Activated CD4-positive, CD25-positive, alpha-beta regulatory T cell treated with anti-CD3 and anti-CD28 coated beads, Interleukin-2, amount 50 U/mL, for 72 hours (primary cell): ENCODE measurements at regions not wholly inside any gene's neighbourhood (a gene's known extent, or its start where the extent isn't known, plus 50 kb on each side); places are given as distances from the start of the nearest gene placed in this dataset.
A peak's percentile ranks its signal among the peaks of the same experiment; 100 is the strongest.

Source experiments
- DNase-seq: peaks from one replicate; pipeline ENCODE4 v3.0.0; 2021

DNA sequence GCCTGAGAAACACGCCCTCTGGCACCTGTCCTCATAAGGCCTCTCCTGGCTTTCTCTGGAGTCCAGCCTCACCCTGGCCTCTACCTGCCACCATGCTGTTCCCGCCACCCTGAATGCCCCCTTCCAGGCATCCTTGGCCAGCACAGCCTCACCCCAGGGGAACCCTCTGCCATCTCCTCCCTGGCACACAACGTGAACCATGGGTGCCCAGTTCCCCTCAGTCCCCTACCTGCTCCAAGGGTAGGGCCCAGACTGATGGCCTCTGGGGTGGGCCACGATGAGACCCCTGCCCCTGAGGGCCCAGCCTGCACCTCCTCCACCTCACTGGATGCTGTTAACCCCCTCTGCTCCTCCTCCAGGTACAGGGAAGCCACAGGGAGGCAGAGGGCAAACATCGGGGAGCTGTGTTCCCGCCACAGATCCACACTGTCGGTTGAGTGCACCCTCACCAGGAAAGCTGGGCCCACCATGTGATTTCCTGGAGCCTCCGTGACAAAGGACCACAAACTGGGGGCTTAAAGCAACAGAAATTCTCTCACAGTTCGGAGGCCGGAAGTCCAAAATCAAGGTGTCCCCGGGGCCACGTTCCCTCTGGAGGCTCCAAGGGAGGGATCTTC lies 169.6 kb downstream of the BRD1 start:
- DNase-seq = no peak

DNA sequence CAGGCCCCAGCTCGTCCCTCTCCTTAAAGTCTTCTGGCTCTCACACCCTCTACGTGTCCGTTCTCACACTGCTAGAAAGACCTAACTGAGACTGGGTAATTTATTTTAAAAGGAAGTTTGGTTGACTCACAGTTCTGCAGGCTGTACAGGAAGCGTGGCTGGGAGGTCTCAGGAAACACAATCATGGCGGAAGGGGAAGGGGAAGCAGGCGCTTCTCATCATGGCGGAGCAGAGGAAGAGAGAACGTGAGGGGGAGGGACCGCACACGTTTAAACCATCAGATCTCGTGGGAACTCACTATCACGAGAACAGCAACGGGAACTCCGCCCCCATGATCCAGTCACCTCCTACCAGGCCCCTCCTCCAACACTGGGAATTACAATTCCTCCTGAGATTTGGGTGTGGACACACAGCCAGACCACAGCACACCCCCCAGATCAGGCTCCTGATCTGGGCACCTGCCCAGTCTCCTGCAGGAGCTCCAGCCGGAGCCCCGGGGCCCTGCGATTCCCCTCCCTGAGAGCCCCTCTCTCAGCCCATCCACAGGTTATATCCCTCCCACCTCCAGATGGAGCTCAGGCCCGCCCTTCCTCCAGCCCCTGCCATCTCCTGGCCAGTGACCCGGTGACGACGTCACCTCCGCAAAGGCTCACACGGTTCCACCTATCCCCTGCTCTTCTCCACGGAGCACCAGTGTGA lies 170.2 kb downstream of the BRD1 start:
- peak; percentile 81 for DNase-seq

DNA sequence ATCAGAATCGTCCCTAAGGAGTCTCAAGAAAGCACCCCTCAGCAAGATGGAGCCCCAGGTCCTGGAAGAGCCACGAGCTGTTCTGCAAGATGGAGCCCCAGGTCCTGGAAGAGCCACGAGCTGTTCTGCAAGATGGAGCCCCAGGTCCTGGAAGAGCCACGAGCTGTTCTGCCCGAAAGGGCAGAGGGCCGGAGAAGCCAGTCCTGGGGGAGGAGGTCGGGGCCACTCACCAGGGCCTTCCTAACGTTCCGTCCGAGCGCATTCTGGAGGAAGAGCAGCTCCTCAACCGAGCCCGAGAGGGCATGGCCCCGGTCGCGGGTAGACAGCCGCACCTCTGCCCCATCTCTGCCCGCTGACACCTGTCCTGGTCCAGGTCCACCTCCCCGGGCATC lies 170.8 kb downstream of the BRD1 start:
- peak; percentile 53 for DNase-seq

DNA sequence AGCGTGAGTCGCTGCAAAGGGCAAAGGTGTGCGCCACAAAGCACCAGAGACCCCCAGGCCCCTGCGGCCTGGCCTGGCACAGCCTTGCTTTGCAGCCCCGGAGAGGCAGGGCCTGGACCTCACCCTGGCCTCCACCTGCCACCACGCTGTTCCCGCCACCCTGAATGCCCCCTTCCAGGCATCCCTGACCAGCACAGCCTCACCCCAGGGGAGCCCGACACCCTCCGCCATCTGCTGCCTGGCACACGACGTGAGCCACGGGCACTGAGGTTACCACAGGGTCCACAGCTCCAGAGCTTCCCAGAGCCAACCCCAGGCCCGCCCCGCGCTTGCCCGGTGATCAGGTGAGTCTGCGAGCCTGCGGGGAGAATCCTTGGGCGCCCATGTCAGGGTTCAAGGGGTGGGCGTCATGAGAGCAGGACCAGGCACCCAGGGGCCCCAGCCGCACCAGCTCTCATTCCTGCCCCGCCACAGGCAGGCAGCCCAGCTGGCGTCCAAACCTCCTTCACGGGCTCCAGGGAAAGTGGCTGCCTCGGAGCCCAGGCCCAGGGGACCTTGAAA lies 171.3 kb downstream of the BRD1 start:
- no peak for DNase-seq

DNA sequence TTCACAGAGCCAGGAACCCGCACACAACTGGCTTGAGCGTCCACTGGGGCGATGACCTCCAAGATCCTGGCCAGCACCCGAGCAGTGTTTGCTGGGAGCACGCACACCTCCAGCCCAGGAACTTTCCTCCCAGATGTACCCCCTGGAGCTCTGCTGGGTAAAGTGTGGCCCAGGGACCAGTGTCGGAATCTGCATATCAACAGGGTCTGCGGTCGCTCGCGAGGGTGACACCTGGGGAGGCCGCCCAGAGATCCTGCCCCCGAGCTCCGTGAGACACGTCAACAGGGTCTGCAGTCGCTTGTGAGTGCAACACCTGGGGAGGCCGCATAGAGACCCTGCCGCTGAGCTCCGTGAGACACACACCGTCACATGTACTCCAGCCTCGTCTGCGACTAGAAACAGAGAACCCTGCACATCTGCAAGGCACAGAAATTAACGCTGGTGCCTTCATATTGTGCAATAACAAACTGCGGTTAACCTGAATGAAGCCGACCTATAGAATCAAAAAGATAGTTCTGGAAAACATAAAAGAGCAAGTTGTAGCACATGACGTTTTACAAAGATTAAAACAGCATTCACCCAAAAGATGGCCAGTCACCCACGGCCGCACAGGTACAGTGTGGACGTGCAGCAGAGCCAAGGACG lies 172.4 kb downstream of the BRD1 start:
- DNase-seq = no peak

DNA sequence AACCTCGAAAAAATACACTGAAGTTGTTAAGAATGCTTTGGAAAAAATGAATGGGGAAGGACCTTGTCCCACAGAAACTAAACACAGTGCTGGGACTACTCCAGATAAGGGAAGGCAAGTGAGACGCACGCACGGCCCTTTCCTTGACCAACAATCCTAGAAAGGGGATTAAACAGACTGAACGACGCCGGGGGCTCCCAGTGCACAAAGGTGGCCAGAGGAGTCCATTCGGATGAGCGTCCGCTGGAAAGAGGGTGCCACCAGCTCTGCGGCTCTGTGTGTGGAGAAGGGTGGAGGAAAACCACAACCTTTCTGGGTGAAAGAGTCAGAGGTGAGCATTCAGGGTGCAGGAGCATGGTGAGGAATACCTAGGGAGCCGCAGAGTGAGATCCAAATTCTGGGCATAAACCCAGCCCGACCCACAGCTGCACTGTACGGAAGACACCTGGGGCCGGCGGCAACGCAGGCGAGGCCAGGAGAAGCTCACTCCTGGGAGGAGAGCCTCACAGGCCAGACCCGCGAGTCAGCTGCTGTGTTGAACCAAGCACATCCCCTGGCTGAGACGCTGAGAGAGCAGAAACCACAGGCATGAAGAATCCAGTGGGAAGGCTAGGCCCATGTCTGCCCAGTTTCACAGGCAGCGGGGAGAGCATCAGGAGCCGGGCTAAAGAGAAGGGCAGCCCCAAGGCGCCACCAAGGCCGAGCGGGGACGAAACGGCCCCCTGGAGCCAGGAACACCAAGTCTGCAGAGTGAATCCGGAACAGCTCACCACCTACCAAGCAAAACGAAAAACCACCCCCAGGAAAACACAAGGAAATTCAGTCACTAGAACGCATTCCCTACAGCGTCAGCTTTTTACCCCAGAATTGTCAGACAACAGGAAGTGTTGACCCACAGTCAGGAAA lies 177.1 kb downstream of the BRD1 start:
- DNase-seq = no peak

DNA sequence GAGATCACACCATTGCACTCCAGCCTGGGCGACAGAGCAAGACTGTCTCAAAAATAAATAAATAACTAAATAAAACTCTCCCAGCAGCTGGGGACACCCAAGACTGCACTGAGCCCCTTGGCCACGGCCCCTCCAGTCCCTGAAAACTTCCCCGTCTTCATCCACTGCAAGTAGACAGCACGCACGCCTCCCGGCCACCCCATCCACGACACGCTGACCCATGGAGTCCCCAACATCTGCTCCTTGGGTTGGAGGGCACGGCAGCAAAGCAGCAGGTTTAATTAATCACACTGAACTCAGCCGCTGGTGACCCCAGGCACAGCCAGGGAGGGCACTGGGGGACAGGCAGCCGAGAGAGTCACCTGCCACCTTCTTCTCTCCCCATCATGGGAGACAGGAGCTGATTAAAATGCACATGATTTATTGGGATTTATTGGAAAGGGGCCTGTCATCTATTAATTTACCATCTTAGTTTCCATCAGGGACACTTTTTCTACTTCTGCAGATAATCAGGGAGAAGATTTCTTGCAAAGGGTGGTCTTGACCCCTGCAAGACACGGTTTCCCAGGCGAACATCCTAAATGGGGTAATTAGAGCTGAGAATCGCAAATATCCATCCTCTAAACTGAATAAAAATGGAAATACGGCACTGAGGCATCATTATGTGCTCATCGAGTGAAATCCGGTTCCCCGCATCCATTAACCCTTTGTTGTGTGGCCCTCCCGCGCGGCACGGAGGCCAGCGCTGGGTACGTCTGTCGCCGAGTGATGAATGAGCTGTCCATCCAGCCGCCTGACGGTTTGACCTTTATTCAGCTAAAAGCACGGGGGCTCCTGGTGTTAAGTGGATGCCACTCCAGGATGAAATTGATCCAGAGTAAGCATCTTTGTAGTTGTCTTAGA lies 178.3 kb downstream of the BRD1 start:
- DNase-seq = no peak

DNA sequence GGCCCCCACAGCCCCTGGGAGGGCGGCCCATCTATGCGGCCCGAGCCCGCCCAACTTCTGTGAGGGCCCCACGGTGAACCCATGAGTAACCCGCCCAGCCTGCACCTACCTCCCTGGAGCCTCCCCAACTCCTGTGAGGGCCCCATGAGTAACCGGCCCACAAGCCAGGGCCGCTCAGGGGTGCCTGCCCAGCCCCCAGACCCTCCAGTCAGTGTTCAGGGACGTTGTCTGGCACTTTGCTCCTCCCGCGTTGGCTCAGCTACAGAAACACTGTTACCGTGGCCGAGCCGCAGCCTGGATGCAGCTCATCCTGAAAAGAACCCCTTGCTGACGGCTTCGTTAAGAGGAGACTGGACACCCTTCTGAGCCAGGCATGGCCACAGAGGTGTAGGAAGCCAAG lies 179.6 kb downstream of the BRD1 start:
- DNase-seq = no peak

DNA sequence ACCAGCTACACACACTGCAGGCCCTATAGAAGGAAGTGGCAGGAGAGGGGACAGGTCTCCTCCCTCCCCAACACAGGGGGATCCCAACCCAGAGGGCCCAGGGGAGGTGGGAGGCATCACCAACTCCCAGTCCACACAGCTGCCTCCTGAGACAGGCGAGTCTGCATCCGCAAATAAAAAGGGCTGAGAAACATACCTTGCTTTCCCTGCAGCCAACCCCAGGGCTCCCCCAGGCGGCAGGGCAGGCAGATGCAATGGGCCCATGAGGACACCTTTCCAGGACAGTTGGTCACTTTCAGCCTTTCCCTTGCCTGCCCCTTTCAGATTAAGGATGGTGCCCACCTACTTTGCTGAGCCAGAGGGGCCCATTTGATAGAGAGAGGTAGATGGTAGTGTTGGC lies 180.0 kb downstream of the BRD1 start:
- no peak for DNase-seq

DNA sequence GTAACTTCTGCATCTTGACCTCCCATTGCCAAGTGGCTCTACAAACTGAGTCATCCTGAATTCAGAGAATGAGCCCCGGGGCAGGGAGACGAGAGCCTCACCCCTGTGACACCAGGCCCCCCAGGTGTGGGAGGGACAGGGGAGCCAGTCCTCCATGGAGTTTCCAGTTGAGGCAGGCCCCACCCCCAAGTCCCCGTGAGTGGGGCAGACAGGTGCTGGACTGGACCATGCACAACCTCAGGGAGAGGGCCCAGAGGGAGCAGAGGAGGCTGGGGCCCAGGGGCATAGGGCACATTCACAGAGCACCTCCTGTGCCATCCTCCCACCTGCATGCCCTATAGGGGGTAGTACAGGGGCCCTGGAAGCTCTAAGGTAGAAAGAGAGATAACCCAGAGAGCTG lies 180.8 kb downstream of the BRD1 start:
- no peak for DNase-seq

DNA sequence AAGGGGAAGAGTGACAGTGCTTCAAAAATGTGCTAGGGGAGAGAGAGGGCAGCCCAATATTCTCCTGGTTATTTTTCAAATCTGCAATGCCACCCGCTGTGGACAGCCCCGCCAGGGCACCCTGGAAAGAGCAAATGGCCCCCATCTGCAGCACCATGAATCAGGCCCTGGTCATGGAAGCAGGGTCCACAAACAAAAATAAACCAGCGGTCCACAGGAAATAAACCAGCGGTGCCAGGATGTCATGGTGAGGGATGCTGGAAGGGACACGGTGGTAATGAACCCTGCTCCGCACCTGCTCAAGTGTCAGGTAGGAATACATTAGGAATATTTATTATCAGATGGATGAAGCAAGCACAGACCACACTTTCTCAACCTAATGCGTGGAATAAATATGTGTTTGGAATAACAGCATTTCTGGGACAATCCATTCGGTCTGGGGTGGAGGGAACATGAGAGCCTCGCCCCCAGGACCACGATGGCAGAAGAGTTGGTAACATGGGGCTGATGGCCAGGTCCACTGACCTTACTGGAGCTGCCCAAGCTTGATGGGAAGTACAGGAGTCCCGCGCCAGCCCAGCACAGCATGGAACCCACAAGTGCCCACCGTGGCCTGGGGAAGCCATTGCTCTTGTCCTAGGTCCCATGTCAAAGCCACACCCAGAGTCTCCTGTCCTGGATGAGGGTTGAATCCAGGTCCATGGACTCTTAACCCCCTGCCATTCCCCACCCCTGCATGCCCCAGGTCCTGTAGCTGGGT lies 181.7 kb downstream of the BRD1 start:
- DNase-seq = no peak

DNA sequence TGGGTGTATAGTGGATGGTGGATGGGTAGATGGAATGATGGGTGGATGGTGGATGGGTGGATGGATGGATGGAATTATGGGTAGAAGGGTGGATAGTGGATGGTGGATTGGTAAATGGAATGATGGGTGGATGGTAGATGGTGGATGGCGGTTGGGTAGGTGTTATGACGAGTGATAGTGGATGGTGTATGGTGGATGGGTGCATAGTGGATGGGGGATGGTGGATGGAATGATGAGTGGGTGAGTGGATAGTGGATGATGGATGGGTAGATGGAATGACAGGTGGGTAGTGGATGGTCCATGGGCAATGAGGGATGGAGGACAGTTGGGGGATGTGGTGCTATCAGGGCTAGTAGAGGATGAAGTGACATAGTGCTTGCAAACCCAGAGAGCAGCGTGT lies 182.4 kb downstream of the BRD1 start:
- DNase-seq = no peak

DNA sequence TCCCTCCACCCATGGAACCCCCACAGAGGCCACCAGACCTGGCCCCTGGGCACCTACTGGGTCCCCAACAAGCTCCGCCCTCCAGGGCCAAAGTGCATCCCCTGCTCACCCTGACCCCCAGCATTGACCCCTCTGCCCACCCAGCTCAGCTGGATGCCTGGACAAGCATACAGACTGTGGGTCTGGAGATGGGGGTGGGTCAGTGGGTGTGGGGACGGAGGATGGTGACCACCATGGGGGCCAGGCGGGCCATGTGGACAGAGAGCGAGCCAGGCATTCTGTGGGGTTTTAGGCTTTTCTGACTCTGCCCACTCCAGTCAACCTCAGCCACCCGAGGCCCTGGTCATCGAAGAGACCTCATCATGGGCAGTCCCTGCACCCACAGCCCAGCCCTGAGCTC lies 183.7 kb downstream of the BRD1 start:
- DNase-seq = no peak

DNA sequence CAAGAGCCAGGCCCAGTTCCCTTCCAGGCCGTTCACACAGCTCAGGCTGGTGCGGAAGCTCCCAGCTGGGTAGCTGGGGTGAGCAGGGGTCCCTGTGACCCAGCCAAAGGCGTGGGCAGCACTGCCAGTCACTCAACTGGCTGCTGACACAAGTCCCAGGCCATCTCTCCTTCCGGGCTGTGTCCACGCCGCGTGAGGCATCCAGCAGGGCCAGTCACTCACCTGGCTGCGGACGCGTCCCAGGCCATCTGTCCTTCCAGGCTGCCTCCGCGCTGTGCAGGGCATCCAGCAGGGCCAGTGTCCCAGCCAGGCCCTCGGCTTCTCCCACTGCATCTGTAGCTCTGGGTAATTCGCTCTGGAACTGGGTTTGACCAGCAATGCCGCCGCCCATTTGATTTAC lies 184.2 kb downstream of the BRD1 start:
- no peak for DNase-seq

DNA sequence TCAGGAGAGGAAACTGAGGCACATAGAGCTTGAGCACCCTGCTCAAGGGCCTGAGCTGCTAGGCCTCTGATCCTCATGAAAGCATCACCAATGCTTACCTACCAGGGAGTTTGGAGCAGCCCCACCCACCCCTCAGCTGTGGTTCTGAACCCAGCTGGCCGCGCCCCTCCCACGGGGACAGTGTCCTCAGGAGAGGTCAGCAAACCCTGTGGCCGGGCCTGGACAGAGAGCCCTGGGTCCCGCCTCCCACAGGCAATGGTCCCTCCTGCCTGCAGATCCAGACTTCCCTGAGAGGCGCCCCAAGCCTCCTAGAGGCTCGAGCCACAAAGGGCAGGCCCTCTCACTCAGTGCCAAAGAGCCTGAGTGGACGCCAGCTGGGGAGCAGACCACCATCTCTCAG lies 184.9 kb downstream of the BRD1 start:
- no peak for DNase-seq

DNA sequence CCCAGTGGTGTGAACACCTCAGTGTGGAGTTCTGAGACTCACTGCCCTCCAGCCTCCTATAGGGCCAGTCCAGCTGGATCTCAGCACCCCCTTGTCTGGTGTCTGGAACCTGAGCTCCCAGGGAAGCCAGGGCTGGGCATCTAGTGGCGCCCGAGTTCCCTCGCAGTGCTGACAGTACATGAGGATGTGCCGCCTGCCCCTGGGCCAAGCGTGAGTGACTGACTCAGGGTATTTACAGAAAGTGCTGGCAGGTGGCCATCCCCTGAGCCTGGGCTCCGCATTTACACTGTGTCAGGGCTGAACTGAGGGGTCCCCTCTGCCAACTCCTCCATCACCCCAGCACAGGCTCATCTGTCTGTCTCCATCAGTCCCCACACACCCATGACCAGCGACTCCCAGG lies 185.3 kb downstream of the BRD1 start:
- no peak for DNase-seq

DNA sequence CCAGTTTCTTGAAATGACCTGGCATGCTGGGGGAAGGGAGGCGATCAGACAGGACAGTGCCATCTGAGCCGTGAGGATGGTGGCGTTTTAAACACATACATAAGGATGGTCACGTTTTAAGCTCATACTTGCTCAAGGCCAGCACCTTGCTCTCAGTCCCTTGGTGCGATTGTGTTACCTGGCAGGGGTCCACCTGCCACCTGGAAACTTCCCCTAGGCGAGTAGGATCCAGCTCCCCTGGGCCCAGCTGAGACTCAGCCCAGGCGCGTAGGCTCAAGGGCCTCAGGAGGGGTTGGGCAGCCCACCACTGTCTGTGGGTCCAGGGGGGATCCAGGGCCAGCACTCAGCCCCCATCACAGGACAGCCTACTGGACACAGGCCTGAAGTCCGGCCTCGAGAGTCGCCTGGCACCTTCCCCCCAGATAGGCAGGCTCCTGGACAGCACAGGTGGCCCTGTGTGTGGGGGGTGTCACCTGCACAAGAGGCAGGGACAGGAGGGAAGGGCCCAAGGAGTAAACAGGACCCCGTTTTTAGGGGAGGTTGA lies 185.8 kb downstream of the BRD1 start:
- DNase-seq = no peak

DNA sequence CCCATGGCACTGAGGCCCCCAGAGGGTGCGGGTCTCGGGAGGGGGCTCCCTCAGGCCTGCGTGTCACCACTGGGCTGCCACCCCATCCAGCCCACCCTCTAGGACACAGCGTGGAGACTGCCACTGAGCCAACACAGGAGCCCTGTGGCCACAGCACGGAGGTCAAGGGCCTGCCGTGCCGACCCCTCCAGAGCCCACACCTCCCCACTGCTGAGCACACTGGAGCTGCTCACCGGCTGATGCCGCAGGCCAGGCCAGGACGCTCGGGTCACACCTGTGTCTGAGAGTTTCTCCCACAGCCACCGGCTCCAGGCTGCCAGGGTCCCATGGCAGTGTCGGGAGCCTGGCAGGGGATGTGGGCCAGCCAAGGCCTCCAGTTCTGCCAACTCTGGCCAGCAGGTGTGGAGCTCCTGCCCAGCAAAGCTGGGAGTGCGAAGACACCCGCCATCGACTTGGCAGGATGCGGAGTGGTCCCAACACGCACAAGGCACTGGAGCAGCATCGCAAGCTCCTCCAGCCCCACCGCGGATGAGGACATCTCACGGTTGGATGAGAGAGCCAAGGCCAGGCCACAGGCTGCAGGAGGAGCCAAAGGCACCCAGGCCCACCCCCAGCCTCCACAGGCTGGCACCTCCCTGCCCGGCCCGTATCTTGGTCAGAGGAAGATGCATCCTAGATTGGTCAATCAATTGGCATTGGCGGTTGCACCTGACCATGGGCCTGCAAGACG lies 187.1 kb downstream of the BRD1 start:
- DNase-seq = no peak

DNA sequence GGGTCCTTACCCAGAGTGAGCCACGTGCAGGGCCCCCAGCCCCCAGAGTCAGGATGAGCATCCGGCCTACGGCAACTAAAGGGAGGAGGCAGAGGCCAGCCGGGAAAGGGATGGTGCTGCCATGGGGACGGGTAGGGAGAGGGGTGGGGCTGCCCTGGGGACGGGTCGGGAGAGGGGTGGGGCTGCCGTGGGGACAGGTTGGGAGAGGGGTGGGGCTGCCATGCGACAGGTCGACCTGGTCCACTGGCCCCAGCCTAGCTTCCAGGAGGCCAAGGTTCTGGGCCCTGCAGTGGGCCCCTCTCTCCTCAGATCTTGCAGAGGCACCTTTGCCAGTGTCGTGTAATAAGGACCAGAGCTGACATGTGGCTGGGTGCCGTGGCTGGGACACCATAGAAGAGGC lies 187.7 kb downstream of the BRD1 start:
- no peak for DNase-seq

DNA sequence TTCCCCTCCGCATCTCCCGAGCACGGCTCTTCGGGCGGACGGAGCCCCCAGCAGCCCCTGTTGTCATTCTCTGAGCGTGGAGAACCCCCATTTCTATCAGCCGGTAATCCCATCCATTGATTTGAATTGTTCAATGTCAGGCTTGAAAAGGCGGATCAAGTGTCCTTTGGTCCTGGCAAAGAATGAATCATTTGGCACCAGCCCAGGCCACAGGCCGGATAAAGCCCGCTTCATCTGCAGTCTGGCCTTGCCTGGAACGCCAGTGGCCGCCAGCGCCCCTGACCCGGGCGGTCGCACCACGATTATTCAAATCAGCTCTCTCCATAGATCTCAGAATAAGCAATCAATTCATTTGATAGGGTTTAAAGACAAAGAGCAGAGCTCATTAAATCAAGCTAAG lies 188.9 kb downstream of the BRD1 start:
- DNase-seq = no peak
